ENCODE measurements at regions not wholly inside any gene's neighbourhood (a gene's known extent, or its start where the extent isn't known, plus 50 kb on each side); places are given as distances from the start of the nearest gene placed in this dataset.

GRCh38 chr13:78830508-78830907, 171.6 kb upstream of the OBI1 start:
- Mint-ChIP-seq H3K27ac (no peak overlapping the region), H3K4me1 (no peaks in the 10 kb centered on the region), H3K27me3 (ENCODE audit: low read depth) (no peaks in the 10 kb centered on the region; the same call in 1 of the 2 replicates), H3K9me3 (no peaks in the 10 kb centered on the region), H3K4me3 (no peak overlapping the region), H3K36me3 (no peaks in the 10 kb centered on the region)
- ATAC-seq (no peak), DNase-seq (ENCODE audit: low spot score) (no peak)
- CTCF ChIA-PET, result no interaction called here
- TF ChIP-seq PREB (CRISPR knock-in tag; IDR thresholded peaks at IDR 0.05; ENCODE audit: borderline replicate concordance), result no peak
- TF ChIP-seq MAX (CRISPR knock-in tag; IDR thresholded peaks at IDR 0.05), result no peak
- no peak for TF ChIP-seq SOX15 (CRISPR knock-in tag; IDR thresholded peaks at IDR 0.05)
- TF ChIP-seq IRF1 (CRISPR knock-in tag; IDR thresholded peaks at IDR 0.05), result no peak
- TF ChIP-seq ZNF263 (CRISPR knock-in tag; IDR thresholded peaks at IDR 0.05; ENCODE audit: low read depth), result no peak
- TF ChIP-seq MLX (CRISPR knock-in tag; IDR thresholded peaks at IDR 0.05), result no peak
- TF ChIP-seq E2F5 (CRISPR knock-in tag; IDR thresholded peaks at IDR 0.05), result no peak
- TF ChIP-seq ETV6 (CRISPR knock-in tag; IDR thresholded peaks at IDR 0.05), result no peak
- TF ChIP-seq EMX1 (CRISPR knock-in tag; IDR thresholded peaks at IDR 0.05), result no peak
- no peak for TF ChIP-seq JUN (CRISPR knock-in tag; IDR thresholded peaks at IDR 0.05)
- no peak for TF ChIP-seq ELF4 (CRISPR knock-in tag; IDR thresholded peaks at IDR 0.05; ENCODE audit: low read depth)
- no peak for TF ChIP-seq PRDM15 (CRISPR knock-in tag; IDR thresholded peaks at IDR 0.05)
- no peak for TF ChIP-seq MYBL2 (CRISPR knock-in tag; IDR thresholded peaks at IDR 0.05)
- no peak for TF ChIP-seq ZNF317 (CRISPR knock-in tag; IDR thresholded peaks at IDR 0.05; ENCODE audit: borderline replicate concordance, low read depth)
- TF ChIP-seq ZNF425 (CRISPR knock-in tag; conservative IDR thresholded peaks at IDR 0.05), result no peak
- no peak for TF ChIP-seq RORB (CRISPR knock-in tag; IDR thresholded peaks at IDR 0.05)
- POLR2A ChIA-PET, result no interaction called here

GRCh38 chr13:78829821-78830220, 170.9 kb upstream of the OBI1 start:
- Mint-ChIP-seq H3K27me3 (ENCODE audit: low read depth) (no peaks in the 10 kb centered on the region; the same call in 1 of the 2 replicates), H3K36me3 (no peaks in the 10 kb centered on the region), H3K27ac (no peak overlapping the region), H3K9me3 (no peaks in the 10 kb centered on the region), H3K4me3 (no peak overlapping the region), H3K4me1 (no peaks in the 10 kb centered on the region)
- ChIA-PET POLR2A (no interaction called here), CTCF (no interaction called here)
- no peak for ATAC-seq
- DNase-seq (ENCODE audit: low spot score), result no peak
- TF ChIP-seq SMAD3 (CRISPR knock-in tag; IDR thresholded peaks at IDR 0.05; ENCODE audit: borderline replicate concordance), result no peak
- TF ChIP-seq HMGA2 (CRISPR knock-in tag; IDR thresholded peaks at IDR 0.05), result peak; percentile 95
